ENCODE measurements at regions not wholly inside any gene's neighbourhood (a gene's known extent, or its start where the extent isn't known, plus 50 kb on each side); places are given as distances from the start of the nearest gene placed in this dataset.

DNA sequence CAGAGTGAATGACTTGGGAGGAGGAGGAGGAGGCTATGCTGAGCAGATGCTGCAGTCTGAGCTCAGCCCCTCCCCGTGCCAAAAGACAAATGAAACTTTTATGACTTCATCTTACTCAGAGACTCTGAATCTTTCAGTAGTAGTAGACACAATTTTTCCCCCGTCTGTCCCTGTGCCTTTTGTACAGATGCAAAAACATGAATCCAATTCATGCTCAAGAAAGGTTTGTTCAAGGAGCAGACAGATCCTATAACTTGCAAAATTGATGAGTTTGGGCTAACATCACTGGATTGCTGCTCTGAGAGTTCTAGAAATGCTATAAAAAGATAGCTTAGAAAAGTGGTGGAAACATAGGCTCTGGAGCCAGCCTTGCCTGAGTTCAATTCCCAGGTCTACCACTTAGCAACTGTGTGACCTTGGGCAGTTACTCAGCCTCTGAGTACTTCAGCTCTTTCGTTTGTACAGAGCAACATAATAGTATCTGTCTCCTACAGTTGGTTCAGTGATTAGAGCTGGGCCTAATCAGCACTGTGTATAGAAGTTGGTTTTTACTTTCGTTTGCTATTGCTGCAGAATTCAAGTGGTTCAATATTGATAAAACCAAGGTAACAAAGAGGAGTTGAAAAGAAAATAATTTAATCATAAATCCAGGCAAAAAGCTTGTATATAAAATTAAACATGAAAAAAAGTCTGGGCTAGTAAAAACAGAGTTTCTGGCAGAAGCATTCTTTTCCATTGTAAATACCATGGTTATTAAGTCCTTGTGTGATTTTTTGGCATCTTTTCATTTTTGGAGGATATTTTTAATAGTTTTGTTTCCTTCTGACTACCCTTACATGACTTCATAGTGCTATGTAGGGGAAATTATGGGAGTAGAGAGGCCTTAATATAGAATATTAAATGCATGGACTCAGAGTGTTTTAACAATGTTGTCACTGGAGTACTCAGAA lies 174.2 kb upstream of the ZNF32 start:
- no peak overlapping the region for H3K4me3 ChIP-seq (ENCODE audit: extremely low read depth in 1 of 4, insufficient read depth in 2 of 4, low read depth in 3 of 4, low read length in 4 of 4)
- no peak overlapping the region for H3K14ac ChIP-seq (ENCODE audit: insufficient read length)
- H2BK12ac ChIP-seq (ENCODE audit: low read depth, low read length), result no peak overlapping the region
- no peak overlapping the region for H4K8ac ChIP-seq (ENCODE audit: extremely low read depth, insufficient read depth, low read length)
- 89% methylated on average over 4 of the region's 4 CpGs; no CpG with 5 or more reads in 1 of the 2 experiments for WGBS, 2 experiments (ENCODE audit: extremely low coverage in 1 of 2, insufficient coverage in 1 of 2, insufficient read length in 1 of 2, insufficient replicate concordance in 2 of 2, low coverage in 1 of 2, low lambda C conversion rate in 2 of 2, missing lambda C conversion rate in 1 of 2)
- FAIRE-seq (no peak), DNase-seq (ENCODE audit: low read depth in 1 of 2, low spot score in 2 of 2) (no peak)
- TF ChIP-seq KDM4A (IDR thresholded peaks at IDR 0.05; ENCODE audit: low read depth, low read length, severe bottlenecking) (no peak), BCL11A (IDR thresholded peaks at IDR 0.05; ENCODE audit: low read depth in 2 of 2, low read length in 2 of 2) (no peak), BACH1 (IDR thresholded peaks at IDR 0.05; ENCODE audit: low read length) (no peak), ZNF274 (IDR thresholded peaks at IDR 0.05; ENCODE audit: borderline replicate concordance, extremely low read depth, low read length) (no peak), HDAC2 (IDR thresholded peaks at IDR 0.05; ENCODE audit: borderline replicate concordance in 1 of 2, low read depth in 2 of 2, low read length in 2 of 2) (no peak), JUND (IDR thresholded peaks at IDR 0.05; ENCODE audit: low read length) (no peak)
- no peak overlapping the region for H3K4me2 ChIP-seq (ENCODE audit: insufficient read depth in 1 of 2, low read depth in 2 of 2, low read length in 2 of 2)
- no peak overlapping the region for H3K9ac ChIP-seq (replicated peaks in 1 of 4; ENCODE audit: extremely low read depth in 1 of 4, low read depth in 3 of 4, low read length in 3 of 4)
- no peaks in the 10 kb centered on the region; the same call in 1 of the 2 replicates for H3K23me2 ChIP-seq (ENCODE audit: low read depth, low read length)
- CTCF ChIA-PET (ENCODE audit: partially characterized antibody), result interaction anchor here (1.4 kb wide), 1 partner anchor 18 kb away, joined by 3 read pairs; no protein-coding TSS in a partner anchor
- no peak overlapping the region for H3K18ac ChIP-seq (ENCODE audit: extremely low read depth, low read length)
- H3K23ac ChIP-seq (ENCODE audit: insufficient read length), result no peak overlapping the region
- POLR2A ChIA-PET (ENCODE audit: partially characterized antibody), result no interaction called here
- no peak overlapping the region for H3K4ac ChIP-seq (replicated peaks; ENCODE audit: insufficient read length, low read depth, low read length)
- no peak overlapping the region for H2BK15ac ChIP-seq (ENCODE audit: low read length)
- H3K27me3 ChIP-seq (replicated peaks in 1 of 4; ENCODE audit: control insufficient read depth in 3 of 4, extremely low read depth in 1 of 4, insufficient read depth in 3 of 4, low read length in 3 of 4), result no peaks in the 10 kb centered on the region
- no peaks in the 10 kb centered on the region for H3K4me1 ChIP-seq (replicated peaks in 1 of 4; ENCODE audit: control insufficient read depth in 3 of 4, insufficient read depth in 4 of 4, low read length in 3 of 4)
- H3K79me2 ChIP-seq (ENCODE audit: control insufficient read depth in 1 of 2, insufficient read depth in 2 of 2, low read length in 2 of 2), result no peaks in the 10 kb centered on the region
- H4K20me1 ChIP-seq (replicated peaks in 1 of 2; ENCODE audit: control insufficient read depth in 1 of 2, insufficient read depth in 2 of 2, low read length in 2 of 2), result no peaks in the 10 kb centered on the region
- no peak overlapping the region for H2AFZ ChIP-seq (ENCODE audit: low read length)
- H3K56ac ChIP-seq (replicated peaks; ENCODE audit: insufficient read length, low read depth, low read length), result no peak overlapping the region
- H2AK5ac ChIP-seq (ENCODE audit: low read depth, low read length), result no peak overlapping the region
- no peaks in the 10 kb centered on the region; a peak in 1 of 4 replicates for H3K9me3 ChIP-seq (ENCODE audit: insufficient read depth in 2 of 2, low read depth in 1 of 2, low read length in 1 of 2)
- no peaks in the 10 kb centered on the region for H3K79me1 ChIP-seq (ENCODE audit: low read depth, low read length)
- no peak overlapping the region for H2BK120ac ChIP-seq (replicated peaks; ENCODE audit: low read depth, low read length)
- H4K5ac ChIP-seq (ENCODE audit: insufficient read length, low read depth, low read length), result no peak overlapping the region
- no peak overlapping the region for H4K91ac ChIP-seq (replicated peaks; ENCODE audit: insufficient read length, low read length)
- no peaks in the 10 kb centered on the region for H3K36me3 ChIP-seq (ENCODE audit: control insufficient read depth in 2 of 4, insufficient read depth in 4 of 4, low read length in 3 of 4)
- no peak overlapping the region for H2BK20ac ChIP-seq (ENCODE audit: low read length)
- H2BK5ac ChIP-seq (ENCODE audit: low read depth, low read length), result no peak overlapping the region
- no peak overlapping the region for H3K27ac ChIP-seq (ENCODE audit: low read depth, low read length)

Data from H1 (cell line).